Stimulated activated CD8-positive, alpha-beta memory T cell treated with anti-CD3 and anti-CD28 coated beads, Interleukin-4, amount 100 ng/mL, for 48 hours (primary cell): ENCODE measurements at regions not wholly inside any gene's neighbourhood (a gene's known extent, or its start where the extent isn't known, plus 50 kb on each side); places are given as distances from the start of the nearest gene placed in this dataset.
"Not testable (repeated sequence)": the region's sequence is repeated elsewhere in the genome, so short reads cannot be mapped to it uniquely, and the experiment has no call there.

Source experiments
- DNase-seq: peaks from one replicate; pipeline ENCODE4 v3.0.0-alpha.2; 2020

DNA sequence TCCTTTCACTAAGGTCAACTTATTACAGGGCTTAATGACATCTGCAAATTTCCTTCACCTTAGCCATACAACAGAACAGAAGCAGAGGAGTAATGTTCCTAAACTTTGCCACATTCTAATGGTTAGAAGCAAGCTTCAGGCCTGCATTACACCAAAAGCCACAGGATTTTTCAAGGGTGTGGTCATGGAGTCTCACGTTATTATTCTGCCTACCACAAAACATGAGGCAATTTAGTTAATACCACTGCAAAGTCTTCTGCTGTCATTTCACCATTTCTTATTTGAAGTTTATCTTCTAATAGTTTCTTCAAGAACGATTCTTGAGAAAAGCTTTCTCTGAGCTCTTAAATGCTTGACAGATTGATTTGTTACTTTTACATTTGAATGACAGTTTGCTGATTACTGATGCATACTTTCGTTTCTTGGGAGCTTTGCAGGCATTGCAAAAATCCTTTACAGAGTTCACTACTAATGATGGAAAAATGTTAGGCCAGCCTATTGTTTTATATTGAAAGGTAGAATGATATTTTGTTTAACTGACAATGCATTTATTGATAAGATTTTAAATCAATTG lies 1257.1 kb downstream of the NSUN3 start:
- no peak for DNase-seq

DNA sequence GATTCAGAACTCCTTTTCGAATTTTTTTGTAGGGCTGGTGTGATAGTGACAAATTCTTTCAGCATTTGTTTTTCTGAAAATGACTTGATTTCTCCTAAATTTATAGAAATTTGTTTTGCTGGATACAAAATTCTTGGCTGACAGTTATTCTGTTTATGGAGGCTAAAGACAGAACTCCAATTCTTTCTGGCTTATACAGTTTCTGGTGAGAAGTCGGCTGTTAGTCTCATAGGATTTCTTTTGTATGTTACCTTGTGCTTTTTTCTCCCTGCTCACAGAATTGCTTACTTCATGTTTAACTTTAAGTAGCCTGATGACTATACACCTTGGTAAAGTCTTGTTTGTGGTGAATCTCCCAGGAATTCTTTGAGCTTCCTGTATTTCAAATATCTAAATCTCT lies 1264.6 kb downstream of the NSUN3 start:
- no peak for DNase-seq

DNA sequence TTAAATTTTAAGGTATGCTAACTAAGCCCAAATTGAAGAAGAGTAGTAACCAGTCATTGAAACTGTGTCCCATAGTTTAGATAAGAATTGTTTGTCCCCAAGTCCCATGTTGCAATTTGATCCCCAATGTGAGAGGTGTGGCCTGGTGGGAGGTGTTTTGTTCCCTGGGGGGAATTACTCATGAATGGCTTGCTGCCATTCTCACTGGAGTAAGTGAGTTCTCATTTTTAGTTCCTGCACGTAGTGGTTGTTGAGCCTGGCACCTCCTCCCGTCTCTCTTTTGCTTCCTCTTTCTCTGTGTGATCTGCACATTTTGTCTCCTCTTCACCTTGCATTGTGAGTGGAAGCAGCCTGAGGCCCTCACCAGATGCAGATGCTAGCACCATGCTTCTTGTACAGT lies 1271.0 kb downstream of the NSUN3 start:
- no peak for DNase-seq

DNA sequence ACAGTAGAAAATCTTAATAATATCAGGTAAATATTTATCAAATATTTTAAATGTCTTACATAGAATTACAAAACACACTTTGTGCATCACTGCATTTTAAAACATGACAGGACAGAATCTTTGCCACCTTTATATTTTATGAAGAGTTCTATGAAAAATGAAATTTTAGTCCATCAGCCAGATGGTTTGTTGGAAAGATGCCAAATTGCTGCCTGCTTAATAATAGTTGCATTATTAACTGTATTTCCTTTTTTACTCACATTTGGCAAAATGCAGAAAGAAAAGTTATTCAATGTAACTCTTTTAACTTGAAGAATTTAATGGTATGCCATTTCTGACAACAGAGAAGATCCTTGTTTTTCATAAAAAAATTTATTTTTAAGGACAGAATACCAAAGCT lies 1271.6 kb downstream of the NSUN3 start:
- DNase-seq: no peak

DNA sequence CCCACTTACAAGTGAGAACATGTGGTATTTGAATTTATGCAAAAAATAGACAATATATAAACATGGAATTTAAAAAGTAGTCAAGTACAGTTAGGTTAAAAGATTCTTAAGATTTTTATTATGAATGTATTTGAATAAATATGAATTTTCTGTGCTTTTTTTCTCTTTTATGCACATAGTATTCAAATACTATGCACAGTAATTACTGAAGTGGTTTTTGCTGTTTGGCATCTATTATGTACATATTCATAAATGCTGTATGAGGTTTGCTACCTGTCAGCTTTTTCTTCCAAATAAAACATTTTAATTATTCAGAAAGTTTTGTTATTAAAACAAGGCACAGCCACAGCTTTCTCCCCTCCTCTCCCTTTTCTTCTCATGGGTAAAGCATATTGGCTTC lies 1272.7 kb downstream of the NSUN3 start:
- no peak for DNase-seq

DNA sequence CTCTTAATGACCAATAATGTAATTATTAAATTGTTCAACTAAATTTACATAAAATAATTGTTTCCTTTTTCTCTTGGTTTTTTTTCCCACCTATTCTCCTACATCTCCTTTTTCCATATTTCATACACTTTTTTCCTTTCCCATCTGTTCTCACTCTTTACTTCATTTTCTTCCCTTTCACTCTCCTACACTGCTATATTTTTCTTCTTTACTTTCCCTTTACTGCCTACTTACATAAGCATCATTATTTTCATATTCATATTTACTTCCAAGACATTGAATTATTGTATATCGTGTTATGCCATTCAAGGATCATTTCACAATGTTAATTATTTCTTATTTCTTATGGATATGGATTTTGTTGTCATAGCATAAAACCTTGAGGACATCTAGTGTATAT lies 1275.6 kb downstream of the NSUN3 start:
- no peak for DNase-seq

DNA sequence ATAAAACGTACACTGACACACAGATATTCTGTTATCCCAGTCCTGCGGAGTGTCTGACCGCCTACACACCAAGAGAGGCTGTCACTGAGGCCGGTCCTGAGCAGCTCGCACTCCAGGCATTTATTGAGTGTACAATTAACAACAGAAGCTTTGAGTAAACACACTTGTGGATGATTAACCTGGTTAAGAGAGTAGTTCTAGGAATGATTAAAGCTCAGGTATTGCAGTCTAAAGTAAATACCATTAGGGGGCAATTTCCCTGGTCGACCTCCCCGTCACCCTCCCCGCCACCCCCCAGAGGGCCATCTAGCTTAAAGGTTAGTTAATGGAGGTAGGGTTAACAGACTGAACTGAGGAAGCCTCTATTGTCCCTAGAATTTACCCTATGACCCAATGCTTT lies 1278.5 kb downstream of the NSUN3 start:
- DNase-seq: no peak

DNA sequence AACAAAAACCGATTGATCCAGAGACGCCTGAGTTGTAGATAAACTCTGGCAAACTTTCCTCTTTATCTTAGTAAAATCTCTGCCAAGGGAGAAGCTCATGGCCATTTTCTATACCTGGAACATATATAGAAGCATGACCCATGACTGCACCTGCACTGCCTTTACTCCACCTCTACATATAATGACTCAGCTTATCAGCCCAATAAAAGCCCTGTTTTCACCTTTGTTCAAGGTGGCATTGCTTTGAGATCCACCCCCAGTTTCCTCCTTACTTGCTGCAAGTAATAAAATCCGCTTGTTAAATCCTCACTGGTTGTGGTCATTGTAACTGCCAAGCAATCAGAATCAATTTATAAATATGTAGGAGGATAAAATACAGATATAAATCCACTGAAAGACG lies 1280.4 kb downstream of the NSUN3 start:
- no peak for DNase-seq

DNA sequence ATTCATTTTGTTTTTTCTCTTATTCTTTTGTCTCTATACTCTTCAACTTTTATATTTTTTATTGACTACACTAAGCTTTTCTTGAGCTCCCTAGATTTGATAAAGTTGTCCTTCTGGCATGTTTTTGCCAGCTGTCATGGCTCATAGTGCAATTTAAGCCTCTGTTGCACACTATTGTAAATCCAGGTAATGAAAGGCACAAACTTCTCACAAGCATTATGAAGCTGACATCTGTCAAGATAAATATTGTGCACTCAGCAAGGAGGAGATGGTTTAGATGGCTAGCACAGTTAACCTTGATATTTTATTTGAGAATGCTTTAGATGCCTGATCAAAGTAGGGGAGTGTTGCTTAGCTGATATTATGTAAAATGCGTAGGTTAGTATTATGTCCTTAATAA lies 1280.9 kb downstream of the NSUN3 start:
- no peak for DNase-seq

DNA sequence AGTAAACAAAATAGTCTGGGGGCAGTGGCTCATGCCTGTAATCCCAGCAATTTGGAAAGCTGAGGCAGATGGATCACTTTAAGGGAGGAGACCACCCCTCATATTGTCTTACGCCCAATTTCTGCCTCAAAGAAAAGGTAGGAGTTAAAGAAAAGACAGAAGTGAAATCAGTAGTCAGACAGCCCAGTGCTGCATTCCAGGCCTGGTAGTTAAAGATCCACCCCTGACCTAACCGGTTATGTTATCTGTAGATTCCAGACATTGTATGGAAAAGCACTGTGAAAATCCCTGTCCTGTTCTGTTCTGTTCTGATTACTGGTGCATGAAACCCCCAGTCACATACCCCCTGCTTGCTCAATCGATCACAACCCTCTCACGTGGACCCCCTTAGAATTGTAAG lies 1285.1 kb downstream of the NSUN3 start:
- not testable (repeated sequence) for DNase-seq

DNA sequence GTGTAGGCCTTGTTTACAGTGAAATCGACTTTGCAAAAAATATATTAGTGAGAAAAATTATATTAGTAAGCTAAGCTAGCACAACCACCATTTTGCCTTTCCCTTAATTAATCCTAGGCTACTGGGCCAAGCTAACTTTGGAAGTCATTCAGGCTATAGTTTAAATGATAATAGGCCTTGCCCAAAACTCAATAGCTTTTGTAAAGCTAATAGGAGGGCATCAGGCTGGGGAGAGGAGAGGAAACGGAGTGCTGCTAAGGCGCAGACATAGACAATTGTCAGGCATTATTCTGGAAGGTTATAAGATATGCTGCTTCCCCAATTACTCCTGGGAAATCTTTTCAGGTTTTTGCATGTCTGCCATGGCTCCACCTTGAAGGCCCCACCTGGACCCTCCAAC lies 1286.0 kb downstream of the NSUN3 start:
- no peak for DNase-seq

DNA sequence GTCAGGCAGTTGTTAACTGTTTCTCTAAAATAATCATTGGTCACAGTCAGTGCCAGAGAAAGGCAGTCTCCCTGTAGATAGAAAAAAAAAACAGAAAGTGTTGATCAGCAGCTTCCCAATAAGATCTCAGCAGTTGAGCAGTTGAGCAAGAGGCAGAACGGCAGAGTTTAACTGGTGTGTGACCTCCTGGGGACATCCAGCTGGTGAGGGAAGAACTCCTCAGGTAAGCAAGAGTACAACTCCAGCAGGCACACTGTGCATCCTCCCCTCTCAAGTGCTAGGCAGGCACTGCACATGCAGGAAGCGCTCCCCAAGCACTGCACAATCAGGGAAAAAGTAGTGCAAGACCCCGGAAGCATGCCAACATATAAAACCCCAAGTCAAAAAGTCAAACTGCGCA lies 1287.2 kb downstream of the NSUN3 start:
- DNase-seq: no peak

DNA sequence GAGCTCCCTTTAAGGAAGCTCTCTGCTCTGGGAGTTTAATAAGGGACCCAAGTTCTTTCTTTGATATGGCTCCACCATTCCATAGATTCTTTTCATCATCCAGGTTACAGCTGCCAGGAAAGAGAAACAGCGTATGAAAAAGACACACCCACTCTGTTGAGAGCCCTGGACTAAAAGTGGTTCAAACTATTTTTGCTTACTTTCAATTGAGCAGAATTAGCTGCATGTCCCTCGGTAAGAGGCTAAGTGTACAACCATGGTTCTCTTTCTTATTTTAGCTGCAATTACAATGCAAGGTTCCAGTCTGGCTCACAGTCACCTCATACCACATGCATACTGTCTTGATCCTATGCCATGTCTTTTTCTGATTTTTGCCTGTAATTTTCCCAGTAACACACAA lies 1288.3 kb downstream of the NSUN3 start:
- no peak for DNase-seq

DNA sequence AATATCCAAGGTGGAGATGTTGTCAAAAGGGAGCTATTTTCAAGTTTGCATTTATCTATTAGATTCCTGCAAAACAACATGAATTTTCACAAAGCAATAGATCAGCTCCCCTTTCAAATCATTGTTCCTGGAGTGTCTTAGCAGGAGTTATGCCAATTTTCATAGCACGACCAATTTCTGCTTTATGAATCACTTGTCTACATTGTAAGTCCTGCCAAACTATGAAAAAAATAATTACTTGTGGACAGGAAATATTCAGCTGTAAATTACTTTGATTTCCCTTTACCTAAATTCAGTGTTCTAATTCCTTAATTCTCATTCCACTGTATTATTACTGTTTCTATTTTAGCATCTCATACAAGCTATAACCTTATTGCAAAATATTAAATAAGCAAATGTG lies 1289.6 kb downstream of the NSUN3 start:
- DNase-seq: no peak

DNA sequence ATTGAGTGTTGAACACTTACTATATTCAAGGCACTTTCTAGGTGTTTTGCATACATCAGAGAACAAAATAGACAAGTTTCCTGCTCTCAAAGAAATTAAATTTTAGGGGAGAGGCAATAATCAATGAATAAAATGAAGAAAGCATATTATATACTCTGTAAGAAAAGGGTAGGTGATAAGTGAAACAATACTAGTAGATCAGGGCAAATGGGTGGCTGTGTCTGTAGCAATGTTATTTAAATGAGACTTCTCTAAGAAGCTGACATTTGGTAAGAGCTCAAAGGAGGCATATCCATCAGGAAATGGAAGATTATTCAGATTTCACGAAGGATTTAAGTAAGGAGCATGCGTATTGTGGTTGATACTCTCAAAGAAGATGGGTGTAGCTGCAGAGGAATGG lies 1291.6 kb downstream of the NSUN3 start:
- DNase-seq: no peak

DNA sequence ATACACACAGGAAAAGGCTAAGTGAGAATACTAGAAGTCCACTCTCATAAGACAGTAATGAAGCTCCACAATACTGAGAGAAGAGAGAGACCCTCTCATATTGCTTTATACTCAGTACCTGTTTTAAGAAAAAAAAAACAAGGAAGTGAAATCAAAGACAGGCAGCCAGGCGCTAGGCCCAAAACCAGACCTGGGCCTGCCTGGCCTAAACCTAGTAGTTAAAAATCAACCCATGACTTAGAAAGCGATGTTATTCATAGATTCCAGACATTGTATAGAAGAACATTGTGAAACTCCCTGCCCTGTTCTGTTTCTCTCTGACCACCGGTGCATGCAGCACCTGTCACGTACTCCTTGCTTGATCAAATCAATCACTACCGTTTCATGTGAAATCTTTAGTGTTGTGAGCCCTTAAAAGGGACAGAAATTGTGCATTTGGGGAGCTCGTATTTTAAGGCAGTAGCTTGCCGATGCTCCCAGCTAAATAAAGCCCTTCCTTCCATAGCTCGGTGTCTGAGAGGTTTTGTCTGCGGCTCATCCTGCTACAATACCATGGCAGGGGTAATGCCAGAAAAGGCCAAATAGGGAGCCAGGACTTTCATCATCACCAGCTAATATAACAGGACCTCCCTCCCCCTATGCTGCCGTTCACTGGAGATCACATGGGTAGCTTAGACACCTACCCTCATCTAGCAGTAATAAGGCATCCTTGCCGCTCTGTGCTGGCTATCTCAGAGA lies 1294.1 kb downstream of the NSUN3 start:
- no peak for DNase-seq

DNA sequence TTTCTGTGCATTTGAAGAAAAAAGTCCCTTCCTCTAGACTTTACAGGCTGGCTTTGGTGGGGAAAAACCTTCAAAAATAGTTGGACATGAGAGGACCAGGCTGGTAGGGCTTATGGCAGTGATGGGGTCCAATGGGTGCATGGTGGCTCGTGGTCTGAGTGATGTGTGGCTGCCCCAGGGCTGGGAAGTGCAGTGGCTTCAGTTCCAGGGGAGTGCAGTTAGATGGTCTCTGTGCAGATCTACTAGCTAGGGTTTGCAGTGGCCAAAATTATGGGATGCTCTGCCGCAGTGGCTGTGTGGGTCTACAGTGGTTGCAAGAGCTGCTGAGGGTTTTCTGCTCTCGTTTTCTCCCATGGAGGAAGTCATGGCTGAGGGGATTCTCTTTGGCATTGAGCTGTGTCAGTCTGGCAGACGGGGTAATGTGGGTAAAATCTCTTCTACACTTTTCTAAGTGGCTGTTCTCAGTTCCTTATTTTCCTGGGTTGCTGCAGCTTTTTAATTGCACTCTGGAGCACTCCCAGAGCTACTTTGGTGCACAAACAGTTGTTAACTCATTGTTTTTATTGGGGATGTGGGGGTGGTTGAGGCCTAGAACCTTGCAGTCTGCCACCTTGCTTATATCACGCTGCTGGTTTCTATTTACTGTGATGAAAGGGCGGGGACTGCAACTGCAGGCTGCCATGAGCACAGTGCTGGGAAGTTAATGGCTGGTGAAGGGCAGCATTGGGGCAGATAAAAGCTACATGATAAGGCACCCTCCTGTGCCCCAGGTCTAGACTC lies 1324.6 kb downstream of the NSUN3 start:
- no peak for DNase-seq

DNA sequence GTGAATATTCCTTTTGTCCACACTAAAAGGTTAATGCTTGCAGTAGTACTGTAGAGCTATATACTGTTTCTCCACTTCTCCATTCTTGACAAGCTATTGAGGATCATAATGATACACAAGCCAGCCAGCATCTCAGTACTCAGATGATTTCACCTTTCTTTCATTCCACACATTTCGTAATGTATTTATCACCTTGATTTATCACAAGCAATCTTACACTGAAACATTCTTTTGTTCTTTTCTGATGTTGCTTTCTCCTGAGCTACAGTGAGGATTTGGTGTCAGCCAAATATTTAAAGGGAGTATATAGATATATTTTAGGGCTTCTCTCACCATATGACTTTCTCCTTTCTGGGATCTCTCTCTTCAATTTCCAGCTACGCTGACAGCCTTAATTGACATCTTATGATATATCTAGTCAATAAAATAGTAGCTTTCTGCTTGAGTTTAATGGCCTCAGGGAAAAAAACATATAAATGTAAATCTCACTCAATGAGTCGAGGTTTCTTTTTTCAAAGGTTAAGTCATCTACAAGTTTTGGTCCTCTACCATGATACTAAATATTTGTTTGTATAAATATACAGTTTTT lies 1327.0 kb downstream of the NSUN3 start:
- no peak for DNase-seq

DNA sequence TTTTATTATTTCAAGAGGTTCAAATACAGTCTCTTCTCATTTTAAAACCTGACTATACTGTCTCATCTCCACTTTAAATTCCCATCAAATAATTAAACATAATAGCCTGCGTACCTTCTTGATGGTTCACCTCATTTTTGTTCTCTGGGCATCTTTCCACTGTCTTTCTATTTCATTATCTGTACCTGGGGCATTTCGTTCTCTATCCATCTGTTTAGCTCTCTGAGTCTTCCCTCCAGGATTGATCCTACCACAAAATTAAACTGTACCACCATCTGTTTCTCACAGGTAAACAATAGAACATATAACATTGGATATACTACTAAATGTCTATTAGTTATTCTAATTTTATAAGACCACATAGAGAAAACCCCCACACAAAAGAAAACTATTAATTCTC lies 1331.4 kb downstream of the NSUN3 start:
- DNase-seq: no peak

DNA sequence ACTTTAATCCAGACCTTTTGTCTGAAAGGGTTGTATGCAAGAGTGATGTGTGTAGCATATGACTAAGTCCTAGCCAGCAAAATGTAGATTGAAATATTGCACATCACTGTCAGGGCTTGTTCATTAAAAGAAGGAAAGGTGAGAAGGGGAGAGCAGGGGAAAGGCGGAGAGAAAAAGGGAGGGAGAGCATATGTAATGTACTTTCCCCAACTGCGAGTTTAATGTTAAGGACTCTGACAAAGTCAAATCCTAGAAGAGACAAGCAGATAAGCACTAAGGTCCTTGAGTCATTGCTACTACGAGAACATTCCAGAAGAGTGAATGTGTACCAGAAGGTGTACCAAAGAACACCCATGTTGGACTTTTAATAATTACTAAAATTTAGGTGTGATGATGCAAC lies 1336.7 kb downstream of the NSUN3 start:
- no peak for DNase-seq

DNA sequence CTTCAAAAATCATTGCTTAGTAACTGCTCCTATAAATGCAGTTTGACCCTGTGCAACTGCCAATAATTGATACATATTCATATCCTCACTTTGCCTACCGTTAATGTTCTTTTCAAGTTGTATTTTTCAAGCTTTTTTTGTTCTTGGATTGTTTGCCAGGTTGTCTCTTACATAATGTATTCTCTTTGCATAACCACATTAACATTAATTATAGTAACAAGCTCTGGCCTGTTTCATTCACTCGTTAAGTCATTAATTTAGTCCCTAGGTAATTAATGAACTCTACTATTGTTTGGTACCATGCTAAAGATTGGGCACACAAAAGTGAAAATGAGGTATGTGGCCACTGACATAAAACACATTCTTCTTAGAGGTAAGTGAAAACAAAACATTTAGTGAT lies 1338.8 kb downstream of the NSUN3 start:
- DNase-seq: no peak

DNA sequence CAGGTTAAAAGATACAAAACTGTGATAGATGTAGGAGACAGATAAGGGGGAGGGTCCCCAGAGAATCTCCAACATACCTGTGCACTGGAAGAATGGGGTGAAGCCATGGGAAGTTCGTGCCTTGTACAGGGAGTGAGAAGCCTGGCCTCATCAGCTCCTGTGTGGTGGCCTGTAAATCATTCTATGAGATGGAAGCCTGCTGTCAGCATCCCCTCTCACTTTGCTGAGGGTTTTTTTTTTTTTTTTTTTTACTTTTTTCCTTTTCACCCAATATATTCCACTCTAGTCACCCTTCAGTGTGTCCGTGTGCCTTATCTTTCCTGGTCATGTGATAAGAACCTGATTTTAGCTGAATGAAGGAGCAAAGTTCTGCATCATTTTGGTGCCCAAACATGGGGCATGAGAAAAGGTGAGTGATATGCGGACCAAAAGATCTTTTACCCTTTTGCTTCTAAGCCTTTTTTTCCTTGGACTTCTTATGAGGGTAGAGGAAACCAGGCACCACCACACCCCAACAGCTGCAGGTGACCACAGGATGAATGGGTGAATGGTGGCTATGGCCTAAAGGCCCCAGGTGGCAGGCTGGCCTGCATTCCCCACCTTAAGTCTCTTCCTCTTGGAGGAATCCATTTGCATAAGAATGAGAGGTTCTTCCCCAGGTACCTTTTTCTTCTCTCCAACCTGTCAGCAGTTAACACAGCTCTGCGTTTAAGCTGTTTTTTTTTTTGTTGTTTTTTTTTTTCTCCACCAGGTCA lies 1345.0 kb downstream of the NSUN3 start:
- no peak for DNase-seq

DNA sequence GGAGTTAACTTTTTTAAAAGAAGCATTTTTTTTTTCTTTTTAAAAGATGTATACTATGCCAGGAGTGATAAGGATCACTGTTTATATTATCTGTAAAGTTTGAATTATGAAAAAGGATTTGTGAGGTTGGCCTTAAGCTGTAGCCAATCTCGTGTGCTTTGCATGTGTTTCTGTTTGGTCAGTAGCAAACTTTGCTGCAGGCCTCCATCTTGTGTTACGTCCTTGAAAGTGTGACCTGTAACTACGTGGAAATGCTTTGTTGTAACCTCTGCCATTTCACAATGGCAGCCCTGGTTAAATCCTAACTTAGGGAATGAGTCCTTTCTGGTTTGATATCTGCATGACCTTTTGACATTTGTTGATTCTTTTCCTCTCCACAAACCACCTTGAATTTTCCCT lies 1345.6 kb downstream of the NSUN3 start:
- DNase-seq: no peak
